SU-DHL-6 (cell line): ENCODE measurements at regions not wholly inside any gene's neighbourhood (a gene's known extent, or its start where the extent isn't known, plus 50 kb on each side); places are given as distances from the start of the nearest gene placed in this dataset.

ENCODE experiments used
- H2AFZ ChIP-seq: fragments of 200-600 bp; sonication (generic); 2 replicates; pipeline ENCODE4 v1.6.1; 2014; ENCODE audit warnings: low read depth, mild to moderate bottlenecking, moderate library complexity, mixed read lengths, antibody characterized with exemption, low read length; ENCODE audit not compliant: severe bottlenecking
- H3F3A ChIP-seq: fragments of 200-600 bp; shearing (Covaris generic); 2 replicates; pipeline ENCODE4 v1.6.0; 2016; ENCODE audit warnings: antibody characterized with exemption, mild to moderate bottlenecking; ENCODE audit not compliant: insufficient read depth
- H3K27ac ChIP-seq: fragments of 200-600 bp; sonication (generic); 2 replicates; pipeline ENCODE4 v1.5.1; 2016; ENCODE audit warnings: low read depth, mild to moderate bottlenecking, low read length, moderate library complexity, mixed read lengths
- H3K27me3 ChIP-seq: fragments of 200-600 bp; sonication (generic), shearing (Covaris generic); 2 replicates; pipeline ENCODE4 v1.6.0; 2014; ENCODE audit warnings: mild to moderate bottlenecking, low read length
- H3K36me3 ChIP-seq: fragments of 200-600 bp; sonication (generic); 2 replicates; pipeline ENCODE4 v1.6.1; 2014; ENCODE audit warnings: mild to moderate bottlenecking, low read length, mixed read lengths
- H3K4me2 ChIP-seq: fragments of 300-600, 200-600 bp; shearing (Covaris generic), sonication (generic); 2 replicates; pipeline ENCODE4 v1.6.0; 2014; ENCODE audit warnings: low read length, low read depth, mild to moderate bottlenecking; ENCODE audit not compliant: poor library complexity, severe bottlenecking
- H3K4me3 ChIP-seq: fragments of 200-600 bp; sonication (generic); 2 replicates; pipeline ENCODE4 v1.5.1; 2014; ENCODE audit warnings: antibody characterized with exemption, low read length, mild to moderate bottlenecking, mixed read lengths; ENCODE audit not compliant: insufficient read depth, poor library complexity, severe bottlenecking
- H3K79me2 ChIP-seq: fragments of 200-600 bp; sonication (generic); 2 replicates; pipeline ENCODE4 v1.6.1; 2014; ENCODE audit warnings: mild to moderate bottlenecking, low read length, moderate library complexity; ENCODE audit not compliant: insufficient read depth
- H3K9ac ChIP-seq: fragments of 200-600 bp; sonication (generic); 2 replicates; pipeline ENCODE4 v1.7.0; 2014; ENCODE audit warnings: mild to moderate bottlenecking, low read length
- H3K9me2 ChIP-seq: fragments of 200-600 bp; sonication (generic); replicated peaks from 2 replicates; pipeline ENCODE4 v1.6.1; 2014; ENCODE audit warnings: low read length; ENCODE audit not compliant: insufficient read depth
- H3K9me3 ChIP-seq: fragments of 200-600 bp; sonication (generic); 2 replicates; pipeline ENCODE4 v1.6.1; 2014; ENCODE audit warnings: low read length, mixed read lengths; ENCODE audit not compliant: insufficient read depth
- H4K20me1 ChIP-seq: fragments of 200-600 bp; sonication (generic); 2 replicates; pipeline ENCODE4 v1.6.1; 2014; ENCODE audit warnings: low read depth, mild to moderate bottlenecking, antibody characterized with exemption, low read length, moderate library complexity, mixed read lengths
- EZH2phosphoT487 ChIP-seq: fragments of 200-600 bp; sonication (generic), shearing (Covaris generic); conservative IDR thresholded peaks from 2 replicates; pipeline ENCODE4 v1.6.1; 2018; ENCODE audit warnings: mild to moderate bottlenecking, antibody characterized with exemption, low read length, moderate library complexity, mixed read lengths
- TF ChIP-seq, protein P1 (sequence below): fragments of 200-600 bp; sonication (generic); IDR thresholded peaks from one replicate; pipeline ENCODE4 v1.5.1; 2017; ENCODE audit warnings: antibody characterized with exemption, mild to moderate bottlenecking, low read length, moderate library complexity; ENCODE audit not compliant: insufficient read depth, poor library complexity, severe bottlenecking

DNA sequence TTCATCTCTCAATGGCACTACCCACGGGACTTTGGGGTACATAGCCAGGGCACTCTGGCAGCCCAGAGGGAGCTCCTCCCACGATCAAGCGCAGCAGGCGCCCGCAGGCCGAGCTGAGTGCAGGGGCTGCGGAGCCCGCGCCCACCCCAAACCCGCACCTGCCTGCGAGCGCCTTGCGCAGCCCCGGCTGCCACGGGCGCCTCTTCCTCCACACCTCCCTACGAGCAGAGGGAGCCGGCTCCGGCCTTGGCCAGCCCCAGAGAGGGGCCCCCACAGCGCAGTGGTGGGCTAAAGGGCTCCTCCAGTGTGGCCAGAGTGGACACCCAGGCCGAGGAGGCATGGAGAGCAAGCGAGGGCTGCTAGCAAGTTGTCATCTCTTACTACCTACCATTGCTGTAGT lies 165.2 kb downstream of the UBE2E3 start:
- TF ChIP-seq, protein P1, sequence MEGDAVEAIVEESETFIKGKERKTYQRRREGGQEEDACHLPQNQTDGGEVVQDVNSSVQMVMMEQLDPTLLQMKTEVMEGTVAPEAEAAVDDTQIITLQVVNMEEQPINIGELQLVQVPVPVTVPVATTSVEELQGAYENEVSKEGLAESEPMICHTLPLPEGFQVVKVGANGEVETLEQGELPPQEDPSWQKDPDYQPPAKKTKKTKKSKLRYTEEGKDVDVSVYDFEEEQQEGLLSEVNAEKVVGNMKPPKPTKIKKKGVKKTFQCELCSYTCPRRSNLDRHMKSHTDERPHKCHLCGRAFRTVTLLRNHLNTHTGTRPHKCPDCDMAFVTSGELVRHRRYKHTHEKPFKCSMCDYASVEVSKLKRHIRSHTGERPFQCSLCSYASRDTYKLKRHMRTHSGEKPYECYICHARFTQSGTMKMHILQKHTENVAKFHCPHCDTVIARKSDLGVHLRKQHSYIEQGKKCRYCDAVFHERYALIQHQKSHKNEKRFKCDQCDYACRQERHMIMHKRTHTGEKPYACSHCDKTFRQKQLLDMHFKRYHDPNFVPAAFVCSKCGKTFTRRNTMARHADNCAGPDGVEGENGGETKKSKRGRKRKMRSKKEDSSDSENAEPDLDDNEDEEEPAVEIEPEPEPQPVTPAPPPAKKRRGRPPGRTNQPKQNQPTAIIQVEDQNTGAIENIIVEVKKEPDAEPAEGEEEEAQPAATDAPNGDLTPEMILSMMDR: no peak
- TF ChIP-seq EZH2phosphoT487: no peak
- Histone ChIP-seq H3K27me3 (no peaks in the 10 kb centered on the region), H3K9me2 (no peaks in the 10 kb centered on the region), H3K27ac (no peak overlapping the region), H3K9me3 (no peaks in the 10 kb centered on the region), H4K20me1 (no peaks in the 10 kb centered on the region), H2AFZ (no peak overlapping the region), H3K79me2 (no peaks in the 10 kb centered on the region), H3K36me3 (no peaks in the 10 kb centered on the region), H3K4me2 (no peak overlapping the region), H3F3A (no peaks in the 10 kb centered on the region), H3K4me3 (no peak overlapping the region), H3K9ac (no peak overlapping the region)

DNA sequence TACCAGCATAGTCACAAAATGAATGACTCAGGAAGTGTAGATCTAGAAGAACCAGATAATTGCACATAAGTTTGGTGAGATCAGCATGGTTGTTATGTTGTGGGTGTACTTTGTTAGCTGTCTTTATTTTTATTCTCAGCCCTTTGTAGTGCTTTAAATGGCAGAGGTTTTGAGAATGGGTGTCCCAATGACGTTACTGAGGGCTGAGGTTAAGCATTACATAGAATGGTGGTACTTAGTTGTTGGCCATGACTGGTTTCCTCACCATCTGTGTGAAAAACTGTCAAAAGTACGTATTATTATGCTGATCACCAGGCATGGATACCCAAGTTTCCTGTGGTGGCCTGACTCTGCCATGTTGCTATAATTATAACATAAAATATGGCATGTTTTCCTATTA lies 165.8 kb downstream of the UBE2E3 start:
- Histone ChIP-seq H3K9ac (no peak overlapping the region), H3K4me2 (no peak overlapping the region), H2AFZ (no peak overlapping the region), H3K9me2 (no peaks in the 10 kb centered on the region), H3K27me3 (no peaks in the 10 kb centered on the region), H3K9me3 (no peaks in the 10 kb centered on the region), H3K27ac (no peak overlapping the region), H4K20me1 (no peaks in the 10 kb centered on the region), H3K4me3 (no peak overlapping the region), H3F3A (no peaks in the 10 kb centered on the region), H3K79me2 (no peaks in the 10 kb centered on the region), H3K36me3 (no peaks in the 10 kb centered on the region)
- TF ChIP-seq, protein P1: no peak
- no peak for TF ChIP-seq EZH2phosphoT487

DNA sequence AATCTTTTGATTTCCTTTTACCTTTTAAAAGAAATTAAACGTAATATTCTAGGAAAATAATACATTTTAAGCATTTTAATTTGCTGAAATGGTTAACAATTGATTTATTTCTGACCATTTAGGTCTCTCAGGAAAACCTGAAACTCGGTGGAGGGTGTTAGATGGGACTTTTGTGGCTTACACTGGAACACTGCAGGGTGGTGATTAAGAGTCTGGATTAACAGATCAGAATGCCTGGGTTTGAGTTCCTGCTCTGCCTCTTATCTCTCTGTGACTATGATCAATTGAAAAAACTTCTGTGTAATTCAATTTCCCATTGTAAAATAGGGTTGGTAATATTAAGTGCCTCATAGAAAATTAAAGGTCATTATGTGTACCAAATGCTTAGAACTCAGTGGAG lies 168.7 kb downstream of the UBE2E3 start:
- no peaks in the 10 kb centered on the region for H3F3A ChIP-seq
- H3K36me3 ChIP-seq: no peaks in the 10 kb centered on the region
- H3K9me3 ChIP-seq: no peaks in the 10 kb centered on the region
- H3K4me2 ChIP-seq: no peak overlapping the region
- H2AFZ ChIP-seq: no peak overlapping the region
- H3K9me2 ChIP-seq: no peaks in the 10 kb centered on the region
- TF ChIP-seq, protein P1: no peak
- TF ChIP-seq EZH2phosphoT487: no peak
- H3K79me2 ChIP-seq: no peaks in the 10 kb centered on the region
- H3K27me3 ChIP-seq: no peaks in the 10 kb centered on the region
- H3K9ac ChIP-seq: no peak overlapping the region
- no peaks in the 10 kb centered on the region for H4K20me1 ChIP-seq
- H3K27ac ChIP-seq: no peak overlapping the region
- no peak overlapping the region for H3K4me3 ChIP-seq

DNA sequence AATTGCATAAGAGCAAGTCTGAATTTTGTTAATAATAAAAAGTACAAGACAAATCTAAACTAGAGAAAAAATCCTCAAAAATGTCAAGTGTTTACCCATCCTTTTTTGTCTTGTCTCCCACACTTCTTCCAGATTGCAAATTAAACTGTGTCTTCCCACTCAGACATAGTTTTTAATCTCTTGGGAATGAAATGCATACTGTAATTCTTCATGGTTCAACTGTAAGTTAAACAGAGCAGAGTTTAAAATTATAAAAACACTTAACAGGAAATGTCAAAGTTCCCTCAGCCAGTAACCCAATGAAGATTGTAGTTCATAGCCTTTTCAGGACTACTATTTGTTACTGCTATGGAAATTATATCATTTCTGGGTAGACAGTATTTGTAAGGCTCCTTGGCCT lies 171.8 kb downstream of the UBE2E3 start:
- Histone ChIP-seq H4K20me1 (no peaks in the 10 kb centered on the region), H3K36me3 (peaks cover 3% of the 10 kb centered on the region; the same call in 1 of the 2 replicates), H3K4me3 (no peak overlapping the region), H3K9ac (no peak overlapping the region), H3K9me2 (no peaks in the 10 kb centered on the region), H3K79me2 (no peaks in the 10 kb centered on the region), H3K27ac (no peak overlapping the region), H3K4me2 (no peak overlapping the region), H3F3A (no peaks in the 10 kb centered on the region), H2AFZ (no peak overlapping the region), H3K27me3 (no peaks in the 10 kb centered on the region), H3K9me3 (peaks cover 11% of the 10 kb centered on the region; the same call in 1 of the 2 replicates)
- TF ChIP-seq EZH2phosphoT487: no peak
- TF ChIP-seq, protein P1: no peak
